ENCODE measurements at regions not wholly inside any gene's neighbourhood (a gene's known extent, or its start where the extent isn't known, plus 50 kb on each side); places are given as distances from the start of the nearest gene placed in this dataset.

DNA sequence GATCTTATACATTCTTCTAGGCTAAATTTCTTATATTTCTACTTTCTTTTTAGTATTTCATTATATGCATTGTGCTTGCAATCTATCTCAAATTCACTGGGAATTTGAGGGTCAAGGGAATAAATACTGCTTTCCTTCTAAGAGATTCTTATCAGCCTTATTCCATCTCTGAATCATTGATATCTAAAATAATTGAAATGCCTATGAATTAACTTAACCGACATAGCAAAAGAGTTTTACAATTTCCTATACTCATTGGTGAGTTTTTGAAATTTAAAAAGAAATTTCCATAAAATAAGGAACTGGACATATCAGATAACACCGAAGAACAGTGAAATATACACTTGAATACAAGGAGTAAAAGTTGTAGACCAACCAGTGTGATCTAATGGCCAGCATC, 373.7 kb downstream of the NAF1 start:
- H3K4me3 ChIP-seq, result no peak overlapping the region
- H3K27ac ChIP-seq, result no peak overlapping the region
- no peak for DNase-seq
- no peaks in the 10 kb centered on the region for H3K27me3 ChIP-seq (replicated peaks in 1 of 7)
- 70 to 82% (median 80%) methylated on average over 2 of the region's 2 CpGs for WGBS, 5 donors
- no peaks in the 10 kb centered on the region for H3K4me1 ChIP-seq
- no peaks in the 10 kb centered on the region for H3K36me3 ChIP-seq
- H3K9me3 ChIP-seq, result no peaks in the 10 kb centered on the region
- TF ChIP-seq POLR2A (IDR thresholded peaks at IDR 0.05), result no peak
- TF ChIP-seq, protein P1, sequence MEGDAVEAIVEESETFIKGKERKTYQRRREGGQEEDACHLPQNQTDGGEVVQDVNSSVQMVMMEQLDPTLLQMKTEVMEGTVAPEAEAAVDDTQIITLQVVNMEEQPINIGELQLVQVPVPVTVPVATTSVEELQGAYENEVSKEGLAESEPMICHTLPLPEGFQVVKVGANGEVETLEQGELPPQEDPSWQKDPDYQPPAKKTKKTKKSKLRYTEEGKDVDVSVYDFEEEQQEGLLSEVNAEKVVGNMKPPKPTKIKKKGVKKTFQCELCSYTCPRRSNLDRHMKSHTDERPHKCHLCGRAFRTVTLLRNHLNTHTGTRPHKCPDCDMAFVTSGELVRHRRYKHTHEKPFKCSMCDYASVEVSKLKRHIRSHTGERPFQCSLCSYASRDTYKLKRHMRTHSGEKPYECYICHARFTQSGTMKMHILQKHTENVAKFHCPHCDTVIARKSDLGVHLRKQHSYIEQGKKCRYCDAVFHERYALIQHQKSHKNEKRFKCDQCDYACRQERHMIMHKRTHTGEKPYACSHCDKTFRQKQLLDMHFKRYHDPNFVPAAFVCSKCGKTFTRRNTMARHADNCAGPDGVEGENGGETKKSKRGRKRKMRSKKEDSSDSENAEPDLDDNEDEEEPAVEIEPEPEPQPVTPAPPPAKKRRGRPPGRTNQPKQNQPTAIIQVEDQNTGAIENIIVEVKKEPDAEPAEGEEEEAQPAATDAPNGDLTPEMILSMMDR (IDR thresholded peaks at IDR 0.05 in 8 of 11, conservative IDR thresholded peaks at IDR 0.05 in 3 of 11), result no peak
- no peak for TF ChIP-seq POLR2AphosphoS5 (IDR thresholded peaks at IDR 0.05)
- intact Hi-C loops (cut with DNase I; ENCODE audit: low total_unique reads), result no loop called here

DNA sequence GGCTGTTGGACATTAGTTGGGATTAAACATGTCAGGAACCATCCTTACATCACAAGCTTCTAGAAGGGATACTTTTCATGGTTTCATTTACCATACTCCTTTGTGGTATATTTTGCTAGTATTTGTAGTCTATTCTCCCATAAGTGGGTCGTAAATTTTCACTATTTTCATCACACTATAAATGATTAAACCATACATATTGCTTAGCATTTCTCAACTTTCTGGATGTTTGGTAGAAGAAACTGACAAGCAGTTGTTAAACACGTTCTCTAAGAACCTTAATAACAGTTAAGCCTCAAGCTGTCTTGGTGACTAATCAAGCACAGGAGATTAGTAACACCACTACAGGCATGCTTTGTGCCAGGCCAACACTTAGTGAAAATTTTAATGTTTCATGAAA, 375.5 kb downstream of the NAF1 start:
- no peak for TF ChIP-seq POLR2A (IDR thresholded peaks at IDR 0.05)
- TF ChIP-seq POLR2AphosphoS5 (IDR thresholded peaks at IDR 0.05), result no peak
- TF ChIP-seq, protein P1 (IDR thresholded peaks at IDR 0.05 in 8 of 11, conservative IDR thresholded peaks at IDR 0.05 in 3 of 11), result no peak
- Histone ChIP-seq H3K36me3 (no peaks in the 10 kb centered on the region), H3K4me1 (no peaks in the 10 kb centered on the region), H3K27ac (no peak overlapping the region), H3K4me3 (no peak overlapping the region), H3K9me3 (no peaks in the 10 kb centered on the region), H3K27me3 (replicated peaks in 1 of 7) (no peaks in the 10 kb centered on the region)
- 52 to 82% (median 70%) methylated on average over 2 of the region's 2 CpGs for WGBS, 5 donors
- DNase-seq, result no peak
- intact Hi-C loops (cut with DNase I; ENCODE audit: low total_unique reads), result no loop called here

DNA sequence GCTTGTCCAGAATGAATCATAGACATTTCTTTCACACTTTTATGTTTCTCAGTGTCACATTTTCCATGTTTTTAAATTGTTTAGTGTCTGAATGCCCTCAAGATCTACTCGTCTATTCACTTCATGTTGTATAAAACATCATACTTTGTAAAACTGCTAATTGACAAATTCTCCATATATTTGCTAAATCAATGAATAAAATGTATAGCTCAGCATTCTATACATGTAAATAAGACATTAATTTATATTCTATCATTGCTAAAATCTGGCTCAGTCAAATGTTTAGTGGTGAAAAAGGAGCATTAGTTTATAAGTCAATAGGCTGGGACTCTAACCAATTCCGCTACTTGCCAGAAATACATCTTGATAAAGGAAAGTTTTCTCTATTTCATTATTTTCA, 379.6 kb downstream of the NAF1 start:
- no peak for DNase-seq
- Histone ChIP-seq H3K36me3 (no peaks in the 10 kb centered on the region), H3K4me1 (no peaks in the 10 kb centered on the region), H3K4me3 (no peak overlapping the region), H3K27ac (no peak overlapping the region), H3K9me3 (no peaks in the 10 kb centered on the region), H3K27me3 (replicated peaks in 1 of 7) (no peaks in the 10 kb centered on the region)
- intact Hi-C loops (cut with DNase I; ENCODE audit: low total_unique reads), result no loop called here
- WGBS, 5 donors, result 82 to 89% (median 89%) methylated on average over 2 of the region's 2 CpGs
- TF ChIP-seq POLR2A (IDR thresholded peaks at IDR 0.05) (no peak), POLR2AphosphoS5 (IDR thresholded peaks at IDR 0.05) (no peak)
- TF ChIP-seq, protein P1 (IDR thresholded peaks at IDR 0.05 in 8 of 11, conservative IDR thresholded peaks at IDR 0.05 in 3 of 11), result no peak

DNA sequence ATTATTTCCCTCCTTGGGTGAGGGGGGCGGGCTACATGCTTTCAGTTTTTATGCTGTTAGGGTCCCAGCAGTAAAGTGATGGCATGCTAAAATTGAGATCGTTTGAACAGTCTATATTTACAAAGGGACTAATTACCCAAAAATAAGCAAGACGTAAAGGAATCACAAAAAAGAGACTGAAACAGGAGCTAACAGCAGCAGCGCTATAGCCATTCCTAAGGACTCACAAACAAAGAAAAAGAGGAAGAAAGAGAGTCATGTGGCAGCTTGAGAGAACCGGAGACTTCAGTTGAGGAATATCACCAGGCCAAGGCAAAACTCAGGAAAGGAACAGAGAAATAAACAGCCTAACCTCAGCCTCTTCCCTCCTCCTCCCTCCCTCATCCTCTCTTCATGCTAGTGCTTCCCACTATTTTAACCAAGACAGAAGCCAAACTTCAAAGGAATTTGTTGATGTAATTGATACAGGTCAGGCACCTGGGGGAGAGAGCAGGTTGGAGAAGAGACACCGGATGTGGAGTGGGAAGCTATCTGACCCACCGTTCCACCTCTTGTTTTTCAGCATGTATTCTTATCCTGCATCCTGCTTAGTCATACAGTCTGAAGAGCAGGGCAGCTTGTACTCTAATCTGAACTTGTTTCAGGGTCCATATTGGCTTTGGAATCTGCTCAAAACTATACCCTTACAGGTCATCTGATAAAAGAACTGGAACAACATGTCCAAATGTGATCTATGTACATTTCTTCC, 383.7 kb downstream of the NAF1 start:
- no peaks in the 10 kb centered on the region for H3K9me3 ChIP-seq
- intact Hi-C loops (cut with DNase I; ENCODE audit: low total_unique reads), result no loop called here
- no peak overlapping the region for H3K4me3 ChIP-seq
- no peaks in the 10 kb centered on the region for H3K27me3 ChIP-seq (replicated peaks in 1 of 7)
- no peak for DNase-seq
- 49 to 62% (median 55%) methylated on average over 7 of the region's 7 CpGs for WGBS, 5 donors
- H3K4me1 ChIP-seq, result no peaks in the 10 kb centered on the region
- no peak for TF ChIP-seq POLR2AphosphoS5 (IDR thresholded peaks at IDR 0.05)
- TF ChIP-seq, protein P1 (IDR thresholded peaks at IDR 0.05 in 8 of 11, conservative IDR thresholded peaks at IDR 0.05 in 3 of 11), result no peak
- TF ChIP-seq POLR2A (IDR thresholded peaks at IDR 0.05), result no peak
- no peaks in the 10 kb centered on the region for H3K36me3 ChIP-seq
- no peak overlapping the region for H3K27ac ChIP-seq

Measured in spleen (tissue), 11 donors.